ENCODE measurements at regions not wholly inside any gene's neighbourhood (a gene's known extent, or its start where the extent isn't known, plus 50 kb on each side); places are given as distances from the start of the nearest gene placed in this dataset.

- Histone ChIP-seq H3K9me3 (ENCODE audit: low read length) (no peaks in the 10 kb centered on the region), H3K27me3 (ENCODE audit: control insufficient read depth in 1 of 2, insufficient read depth in 2 of 2, low read length in 2 of 2) (no peaks in the 10 kb centered on the region), H3K27ac (ENCODE audit: extremely low read length, insufficient read depth, low read length) (no peak overlapping the region), H3K4me2 (ENCODE audit: low read depth, low read length) (no peak overlapping the region), H3K9ac (ENCODE audit: insufficient read depth, low read depth, low read length) (no peak overlapping the region), H4K20me1 (ENCODE audit: insufficient read depth, low read length) (no peaks in the 10 kb centered on the region), H3K36me3 (replicated peaks in 1 of 2; ENCODE audit: control insufficient read depth in 1 of 2, insufficient read depth in 2 of 2, low read length in 2 of 2) (no peaks in the 10 kb centered on the region), H3K79me2 (ENCODE audit: insufficient read depth, low read length) (no peaks in the 10 kb centered on the region), H2AFZ (ENCODE audit: low read length) (no peak overlapping the region), H3K4me1 (ENCODE audit: insufficient read depth, low read length) (no peaks in the 10 kb centered on the region), H3K4me3 (replicated peaks in 1 of 3; ENCODE audit: insufficient read depth in 1 of 3, low read depth in 2 of 3, low read length in 3 of 3) (no peak overlapping the region)
- ATAC-seq, result no peak
- CTCF ChIA-PET (ENCODE audit: low intra/inter-chr PET ratio, low total read pairs), result no interaction called here
- FAIRE-seq, result no peak
- 43% methylated on average over 3 of the region's 3 CpGs for WGBS (ENCODE audit: low lambda C conversion rate)
- intact Hi-C loops (cut with micrococcal nuclease; ENCODE audit: unreplicated experiment), result no loop called here
- no TSS peak for BruUV-seq (replicated peaks)
- DNase-seq (ENCODE audit: low spot score), result no peak
- TF ChIP-seq ZNF672 (CRISPR knock-in tag; IDR thresholded peaks at IDR 0.05) (no peak), CCAR2 (optimal IDR thresholded peaks at IDR 0.05; ENCODE audit: low read depth, low read length) (no peak), ZNF138 (CRISPR knock-in tag; IDR thresholded peaks at IDR 0.05; ENCODE audit: low read depth) (no peak), KAT2B (IDR thresholded peaks at IDR 0.05; ENCODE audit: borderline replicate concordance, low read depth, low read length) (no peak), ATF4 (CRISPR knock-in tag; IDR thresholded peaks at IDR 0.05) (no peak), NFE2L2 (IDR thresholded peaks at IDR 0.05; ENCODE audit: low read length) (peak; percentile 37; the same call in 1 of the 2 replicates), TCF12 (IDR thresholded peaks at IDR 0.05) (no peak), TCF12 (CRISPR knock-in tag; IDR thresholded peaks at IDR 0.05) (no peak)
- in situ Hi-C loops (cut with HindIII; ENCODE audit: extremely low pct_ligation_motif_present, low pct_unique_long_range_greater_than_20kb), result no loop called here
- POLR2A ChIA-PET, result no interaction called here
Observed at GRCh38 chr4:23290656-23291055, 597.9 kb downstream of the GBA3 start.

GRCh38 chr4:23279377-23279986 lies 586.7 kb downstream of the GBA3 start:
- WGBS (ENCODE audit: low lambda C conversion rate), result 29% methylated on average over 3 of the region's 3 CpGs
- TF ChIP-seq ZNF124 (CRISPR knock-in tag; IDR thresholded peaks at IDR 0.05) (no peak), TERF1 (CRISPR knock-in tag; IDR thresholded peaks at IDR 0.05) (no peak)
- no peaks in the 10 kb centered on the region for H3K79me2 ChIP-seq (ENCODE audit: insufficient read depth, low read length)
- in situ Hi-C loops (cut with HindIII; ENCODE audit: extremely low pct_ligation_motif_present, low pct_unique_long_range_greater_than_20kb) (no loop called here), intact Hi-C loops (cut with micrococcal nuclease; ENCODE audit: unreplicated experiment) (no loop called here)
- ChIA-PET CTCF (ENCODE audit: low intra/inter-chr PET ratio, low total read pairs) (no interaction called here), POLR2A (no interaction called here)
- H4K20me1 ChIP-seq (ENCODE audit: insufficient read depth, low read length), result no peaks in the 10 kb centered on the region
- no peak overlapping the region for H3K9ac ChIP-seq (ENCODE audit: insufficient read depth, low read depth, low read length)
- no peak overlapping the region for H2AFZ ChIP-seq (ENCODE audit: low read length)
- H3K36me3 ChIP-seq (replicated peaks in 1 of 2; ENCODE audit: control insufficient read depth in 1 of 2, insufficient read depth in 2 of 2, low read length in 2 of 2), result no peaks in the 10 kb centered on the region
- H3K4me3 ChIP-seq (replicated peaks in 1 of 3; ENCODE audit: insufficient read depth in 1 of 3, low read depth in 2 of 3, low read length in 3 of 3), result no peak overlapping the region
- H3K4me2 ChIP-seq (ENCODE audit: low read depth, low read length), result no peak overlapping the region
- no peaks in the 10 kb centered on the region for H3K4me1 ChIP-seq (ENCODE audit: insufficient read depth, low read length)
- no peak for ATAC-seq
- H3K27ac ChIP-seq (ENCODE audit: extremely low read length, insufficient read depth, low read length), result no peak overlapping the region
- no peaks in the 10 kb centered on the region for H3K27me3 ChIP-seq (ENCODE audit: control insufficient read depth in 1 of 2, insufficient read depth in 2 of 2, low read length in 2 of 2)
- peaks cover 11% of the 10 kb centered on the region; the same call in 1 of the 2 replicates for H3K9me3 ChIP-seq (ENCODE audit: low read length)
- no peak for DNase-seq (ENCODE audit: low spot score)
- FAIRE-seq, result no peak
- BruUV-seq (replicated peaks), result no TSS peak

Measured in HepG2 (cell line).